ENCODE measurements at regions not wholly inside any gene's neighbourhood (a gene's known extent, or its start where the extent isn't known, plus 50 kb on each side); places are given as distances from the start of the nearest gene placed in this dataset.

DNA sequence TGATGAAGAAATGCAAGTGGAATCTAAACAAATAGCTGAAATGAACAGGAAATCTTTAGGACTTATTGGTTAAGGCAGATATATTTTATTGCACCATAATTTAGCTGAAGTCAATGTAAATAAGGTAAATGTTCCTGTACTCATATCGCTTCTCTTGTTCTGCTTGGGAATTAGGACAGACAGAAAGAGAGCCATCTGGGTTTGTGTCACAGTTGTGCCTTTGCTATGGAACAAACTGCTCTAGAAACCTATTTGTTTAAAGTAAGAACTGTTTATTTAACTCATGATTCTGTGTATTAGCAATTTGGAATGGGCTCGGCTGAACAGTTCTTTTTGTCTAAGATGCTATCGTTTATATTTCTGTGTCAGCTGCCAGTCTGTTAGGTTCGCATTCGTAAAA is 143.8 kb upstream of the KHDRBS2 start:
- H3K27me3 ChIP-seq = no peaks in the 10 kb centered on the region
- H3K36me3 ChIP-seq = no peaks in the 10 kb centered on the region
- no peak overlapping the region for H3K9ac ChIP-seq
- H4K20me1 ChIP-seq = no peaks in the 10 kb centered on the region
- no peak overlapping the region for H3K4me3 ChIP-seq
- no peak overlapping the region for H3K4me2 ChIP-seq
- no peak for TF ChIP-seq Cebpa-rat (IDR thresholded peaks at IDR 0.05)
- H3K27ac ChIP-seq = no peak overlapping the region
- H3K4me1 ChIP-seq = no peaks in the 10 kb centered on the region
- no peaks in the 10 kb centered on the region for H3K9me3 ChIP-seq

DNA sequence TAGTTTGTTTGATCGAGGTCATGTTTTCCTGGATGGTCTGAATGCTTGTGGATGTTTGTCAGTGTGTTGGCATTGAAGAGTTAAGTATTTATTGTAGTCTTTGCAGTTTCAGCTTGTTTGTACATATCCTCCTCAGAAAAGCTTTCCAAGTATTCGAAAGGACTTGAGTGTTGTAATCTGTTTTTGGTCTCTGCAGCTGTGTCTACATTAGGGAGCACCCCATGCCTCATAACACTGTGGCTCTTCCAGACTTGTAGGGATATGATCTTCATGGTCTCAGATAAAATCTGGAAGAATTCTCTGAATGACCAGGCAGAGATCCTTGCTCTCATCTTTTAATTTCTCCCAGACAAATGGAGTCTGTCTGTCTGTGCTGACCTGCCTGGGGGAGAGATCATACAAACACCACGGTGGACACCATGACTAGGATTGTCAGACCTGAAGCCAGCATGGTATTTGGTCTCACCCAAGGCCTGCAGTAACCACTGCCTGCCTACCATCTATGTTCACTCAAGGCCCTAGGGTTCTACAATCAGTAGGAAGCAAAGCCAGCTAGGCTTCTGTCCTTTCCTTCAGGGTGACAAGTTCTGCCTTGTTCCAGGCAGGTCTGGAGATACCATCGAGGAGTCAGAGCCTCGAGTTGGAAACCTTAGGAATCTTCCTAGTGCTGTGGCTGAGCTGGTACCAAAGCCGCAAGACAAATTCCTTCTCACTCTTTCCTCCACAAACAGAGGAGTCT is 114.7 kb upstream of the KHDRBS2 start:
- no peak for TF ChIP-seq Cebpa-rat (IDR thresholded peaks at IDR 0.05)
- no peaks in the 10 kb centered on the region for H3K4me1 ChIP-seq
- H3K4me2 ChIP-seq = no peak overlapping the region
- H3K36me3 ChIP-seq = no peaks in the 10 kb centered on the region
- H3K9ac ChIP-seq = no peak overlapping the region
- H3K27ac ChIP-seq = no peak overlapping the region
- no peak overlapping the region for H3K4me3 ChIP-seq
- H3K9me3 ChIP-seq = no peaks in the 10 kb centered on the region
- no peaks in the 10 kb centered on the region for H3K27me3 ChIP-seq
- no peaks in the 10 kb centered on the region for H4K20me1 ChIP-seq

DNA sequence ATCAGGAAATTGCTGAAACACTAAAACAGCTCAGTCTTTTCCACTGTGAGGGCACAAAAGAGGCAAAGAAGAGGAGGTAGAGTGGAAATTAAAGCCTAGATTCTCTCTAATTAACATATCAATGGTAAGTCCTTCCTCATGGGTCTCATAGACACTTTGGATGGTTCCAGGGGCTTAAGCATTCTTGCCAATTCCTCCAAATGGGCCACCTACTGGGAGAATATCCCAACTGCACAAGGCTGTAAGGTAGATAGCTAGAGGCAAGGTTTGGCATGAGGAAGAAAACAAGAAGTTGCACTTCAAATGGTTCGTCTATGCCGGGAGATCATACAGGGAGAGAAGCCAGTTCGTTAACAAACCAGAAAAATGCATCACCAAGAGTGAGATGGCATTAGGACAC is 107.6 kb upstream of the KHDRBS2 start:
- Histone ChIP-seq H4K20me1 (no peaks in the 10 kb centered on the region), H3K4me2 (no peak overlapping the region), H3K36me3 (no peaks in the 10 kb centered on the region), H3K9me3 (no peaks in the 10 kb centered on the region), H3K27me3 (no peaks in the 10 kb centered on the region), H3K4me1 (no peaks in the 10 kb centered on the region), H3K27ac (no peak overlapping the region), H3K4me3 (no peak overlapping the region), H3K9ac (no peak overlapping the region)
- no peak for TF ChIP-seq Cebpa-rat (IDR thresholded peaks at IDR 0.05)

DNA sequence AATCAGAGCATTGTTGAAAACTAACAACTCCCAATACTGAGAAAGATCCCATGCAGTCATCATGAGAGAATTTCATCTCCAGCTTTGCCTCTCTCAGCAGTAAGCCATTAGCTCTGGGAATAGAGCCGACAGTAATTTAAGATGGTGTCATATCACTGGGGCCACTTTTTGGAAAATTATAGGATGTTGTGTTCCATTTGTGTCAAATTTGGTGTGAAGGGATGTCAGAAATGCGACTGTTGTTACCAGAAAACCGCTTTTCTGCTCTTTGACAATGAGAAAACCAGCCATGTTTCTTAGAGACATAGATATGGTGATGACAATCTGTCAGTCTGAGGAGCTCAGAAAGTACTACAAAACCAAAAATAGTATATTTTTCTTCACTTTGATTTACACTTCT is 106.3 kb upstream of the KHDRBS2 start:
- Histone ChIP-seq H3K27ac (no peak overlapping the region), H3K9me3 (no peaks in the 10 kb centered on the region), H3K4me3 (no peak overlapping the region), H3K27me3 (no peaks in the 10 kb centered on the region), H4K20me1 (no peaks in the 10 kb centered on the region), H3K9ac (no peak overlapping the region), H3K36me3 (no peaks in the 10 kb centered on the region), H3K4me2 (no peak overlapping the region), H3K4me1 (no peaks in the 10 kb centered on the region)
- no peak for TF ChIP-seq Cebpa-rat (IDR thresholded peaks at IDR 0.05)

DNA sequence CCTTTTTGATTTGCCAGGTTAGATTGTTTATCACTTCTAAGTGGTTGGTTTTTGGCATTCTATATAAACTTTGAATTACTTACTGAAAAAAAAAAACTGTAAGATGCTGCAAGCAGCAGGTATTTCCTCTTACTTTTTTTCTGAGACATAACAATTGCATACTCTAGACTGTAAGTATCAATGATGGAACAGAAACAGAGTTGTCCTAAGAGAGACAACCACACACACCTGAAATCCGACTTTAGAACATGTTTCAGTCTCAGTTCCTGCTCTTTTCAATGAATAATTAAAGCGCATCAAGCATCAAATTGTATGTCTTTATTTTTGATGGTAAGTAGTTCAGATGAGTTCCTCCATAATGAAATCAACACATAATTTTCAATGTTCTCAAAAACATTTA is 105.3 kb upstream of the KHDRBS2 start:
- H3K4me3 ChIP-seq = no peak overlapping the region
- TF ChIP-seq Cebpa-rat (IDR thresholded peaks at IDR 0.05) = no peak
- H3K4me1 ChIP-seq = no peaks in the 10 kb centered on the region
- no peak overlapping the region for H3K9ac ChIP-seq
- H4K20me1 ChIP-seq = no peaks in the 10 kb centered on the region
- H3K27me3 ChIP-seq = no peaks in the 10 kb centered on the region
- no peak overlapping the region for H3K4me2 ChIP-seq
- no peak overlapping the region for H3K27ac ChIP-seq
- H3K9me3 ChIP-seq = no peaks in the 10 kb centered on the region
- no peaks in the 10 kb centered on the region for H3K36me3 ChIP-seq

DNA sequence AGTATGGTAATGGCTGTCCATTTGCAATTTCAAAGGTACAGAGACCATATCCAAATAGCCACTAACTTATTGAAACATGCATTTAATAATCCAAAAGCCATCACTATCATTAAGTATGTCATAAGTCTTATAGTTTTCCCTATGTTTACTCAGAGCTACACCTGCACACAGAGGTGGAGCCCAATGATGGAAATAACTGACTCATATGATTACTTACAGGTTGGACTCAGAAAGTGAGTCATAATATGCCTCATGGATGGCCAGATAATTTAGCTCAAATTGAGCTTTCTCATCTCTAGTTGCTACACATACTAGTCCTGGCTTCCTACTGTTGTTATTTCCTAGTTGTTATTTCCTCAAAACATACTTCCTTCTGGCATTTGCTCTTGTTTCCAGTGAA is 104.4 kb upstream of the KHDRBS2 start:
- no peaks in the 10 kb centered on the region for H4K20me1 ChIP-seq
- no peak overlapping the region for H3K4me2 ChIP-seq
- no peak overlapping the region for H3K4me3 ChIP-seq
- H3K9ac ChIP-seq = no peak overlapping the region
- H3K36me3 ChIP-seq = no peaks in the 10 kb centered on the region
- H3K27me3 ChIP-seq = no peaks in the 10 kb centered on the region
- no peaks in the 10 kb centered on the region for H3K4me1 ChIP-seq
- H3K9me3 ChIP-seq = no peaks in the 10 kb centered on the region
- H3K27ac ChIP-seq = no peak overlapping the region
- no peak for TF ChIP-seq Cebpa-rat (IDR thresholded peaks at IDR 0.05)

DNA sequence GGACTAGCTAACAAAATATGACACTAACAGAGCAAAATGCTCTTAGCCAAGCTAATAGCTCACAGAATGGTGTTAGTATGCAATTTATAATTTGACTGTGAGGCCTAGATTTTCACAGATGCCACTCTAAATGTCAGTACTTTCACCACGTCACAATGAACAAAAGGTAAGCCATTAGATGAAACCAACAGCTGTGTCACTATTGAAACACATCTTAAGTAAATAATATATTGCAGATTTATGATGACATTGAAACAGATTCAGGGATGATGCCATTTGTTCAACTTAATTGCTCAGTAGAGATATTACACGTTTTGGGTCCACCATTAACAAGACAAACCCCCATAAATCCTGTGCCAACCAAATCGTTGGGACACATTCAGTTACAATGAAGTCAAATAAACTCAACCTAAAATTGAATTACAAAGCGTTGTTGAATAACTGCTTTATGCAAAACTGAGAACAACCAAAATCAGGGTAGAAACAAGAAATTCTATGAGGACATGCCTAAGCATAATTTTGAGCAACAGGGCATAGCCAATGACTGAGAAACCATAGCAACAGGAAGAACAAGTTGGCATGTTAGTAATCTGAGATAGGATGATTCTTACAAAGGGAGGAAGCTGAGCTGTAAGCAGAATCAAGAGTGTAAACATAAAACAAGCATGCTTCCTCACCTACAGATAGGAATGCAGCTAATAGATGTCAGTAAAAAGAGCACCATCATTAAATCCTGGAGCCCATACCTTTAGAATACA is 85.6 kb upstream of the KHDRBS2 start:
- TF ChIP-seq Cebpa-rat (IDR thresholded peaks at IDR 0.05) = no peak
- H3K4me3 ChIP-seq = no peak overlapping the region
- H3K27ac ChIP-seq = no peak overlapping the region
- peaks cover 20% of the 10 kb centered on the region for H3K4me1 ChIP-seq
- H3K9ac ChIP-seq = no peak overlapping the region
- H3K36me3 ChIP-seq = no peaks in the 10 kb centered on the region
- no peaks in the 10 kb centered on the region for H3K27me3 ChIP-seq
- peaks cover 20% of the 10 kb centered on the region for H3K9me3 ChIP-seq
- no peaks in the 10 kb centered on the region for H4K20me1 ChIP-seq
- H3K4me2 ChIP-seq = no peak overlapping the region

DNA sequence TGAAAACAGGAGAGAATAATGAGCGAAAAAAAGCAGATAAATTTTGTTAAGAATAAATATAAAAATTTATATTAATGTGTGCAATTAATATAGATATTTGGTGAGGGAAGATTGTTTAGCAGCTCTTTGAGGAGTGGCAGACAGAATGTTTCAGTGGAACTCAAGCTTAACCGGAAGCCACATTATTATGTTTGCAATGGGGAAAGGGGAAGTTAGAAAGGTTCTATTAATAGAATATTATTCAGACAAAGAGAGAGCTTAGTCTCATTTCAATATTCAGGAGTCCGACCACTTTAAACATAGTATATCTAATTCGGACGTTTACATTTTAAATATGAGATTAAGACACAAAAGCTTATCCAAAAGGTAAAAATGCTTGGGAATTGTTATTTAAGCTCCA is 81.6 kb upstream of the KHDRBS2 start:
- Histone ChIP-seq H3K9ac (no peak overlapping the region), H3K27me3 (no peaks in the 10 kb centered on the region), H3K4me1 (peaks cover 13% of the 10 kb centered on the region), H3K27ac (0 out of 2 replicates have a peak overlapping the region, but pooled peaks have one; percentile 53), H3K4me2 (peak overlapping the region; percentile 47), H3K4me3 (no peak overlapping the region), H4K20me1 (no peaks in the 10 kb centered on the region), H3K36me3 (no peaks in the 10 kb centered on the region), H3K9me3 (peaks cover 15% of the 10 kb centered on the region)
- TF ChIP-seq Cebpa-rat (IDR thresholded peaks at IDR 0.05) = no peak

DNA sequence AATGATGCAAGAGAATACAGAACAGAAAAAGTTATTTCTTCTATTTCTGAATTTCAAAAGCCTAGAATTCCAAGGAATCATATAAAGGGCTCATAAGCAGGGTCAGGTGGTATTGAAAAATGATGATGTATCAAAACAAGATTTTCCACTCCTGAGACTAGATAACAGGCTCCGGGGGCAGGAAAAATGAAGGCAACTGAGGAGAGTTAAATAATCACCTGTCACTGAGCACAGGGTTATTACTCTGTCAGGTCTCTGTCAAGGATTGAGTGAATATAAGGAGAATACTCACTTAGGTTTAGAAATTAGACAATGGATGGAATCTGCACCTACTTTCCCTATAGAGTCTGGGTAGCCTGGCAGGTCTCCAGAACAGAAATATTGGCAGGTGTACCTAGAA is 76.1 kb upstream of the KHDRBS2 start:
- Histone ChIP-seq H3K4me2 (no peak overlapping the region), H3K4me1 (peaks cover 2% of the 10 kb centered on the region), H3K27ac (no peak overlapping the region), H3K27me3 (no peaks in the 10 kb centered on the region), H3K9ac (no peak overlapping the region), H4K20me1 (no peaks in the 10 kb centered on the region), H3K9me3 (no peaks in the 10 kb centered on the region), H3K4me3 (no peak overlapping the region), H3K36me3 (no peaks in the 10 kb centered on the region)
- no peak for TF ChIP-seq Cebpa-rat (IDR thresholded peaks at IDR 0.05)

DNA sequence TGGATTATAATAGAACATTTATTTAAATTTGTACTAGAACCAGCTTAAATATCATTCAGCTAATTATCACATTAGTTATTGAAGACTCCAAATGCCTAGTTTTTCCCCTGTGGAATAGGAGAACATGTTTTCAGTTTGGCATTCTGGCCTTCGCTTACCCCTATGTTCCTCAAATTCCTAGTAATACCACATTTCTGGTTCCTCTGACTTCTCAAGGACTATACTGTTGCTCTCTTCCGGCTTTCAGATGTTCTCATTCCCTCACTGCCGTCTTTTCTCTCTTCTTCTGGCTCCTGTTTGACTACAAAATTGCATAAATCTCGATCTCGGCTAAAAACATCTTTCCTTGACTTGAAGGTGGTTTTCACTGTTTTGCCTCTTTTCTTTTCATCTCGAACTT is 71.8 kb upstream of the KHDRBS2 start:
- Histone ChIP-seq H3K4me2 (no peak overlapping the region), H4K20me1 (no peaks in the 10 kb centered on the region), H3K27ac (no peak overlapping the region), H3K4me3 (no peak overlapping the region), H3K36me3 (no peaks in the 10 kb centered on the region), H3K4me1 (no peaks in the 10 kb centered on the region), H3K27me3 (no peaks in the 10 kb centered on the region), H3K9me3 (no peaks in the 10 kb centered on the region), H3K9ac (no peak overlapping the region)
- no peak for TF ChIP-seq Cebpa-rat (IDR thresholded peaks at IDR 0.05)
